Liver (tissue), 8 donors: ENCODE measurements at regions not wholly inside any gene's neighbourhood (a gene's known extent, or its start where the extent isn't known, plus 50 kb on each side); places are given as distances from the start of the nearest gene placed in this dataset.

Experiments
- DNase-seq: peaks from one replicate; pipeline ENCODE4 v3.0.0-alpha.2; 2017; ENCODE audit warnings: low spot score
- H3K27ac ChIP-seq, 2 donors: one replicate each; pipeline ENCODE4 v1.7.0; 2013; ENCODE audit warnings: inconsistent platforms in 2 of 2, low read length in 2 of 2, control low read depth in 1 of 2, low read depth in 1 of 2, mild to moderate bottlenecking in 1 of 2
- H3K27me3 ChIP-seq, 4 donors: one replicate each; pipeline versions ENCODE4 v1.6.1 to v1.7.0; 2013; ENCODE audit warnings: low read length in 3 of 4, inconsistent platforms in 1 of 4, mild to moderate bottlenecking in 1 of 4, moderate library complexity in 1 of 4; ENCODE audit not compliant: control insufficient read depth in 4 of 4, insufficient read depth in 4 of 4
- H3K36me3 ChIP-seq, 4 donors: one replicate each; pipeline versions ENCODE4 v1.6.1 to v1.7.0; 2013; ENCODE audit warnings: low read length in 3 of 4, mild to moderate bottlenecking in 3 of 4, low read depth in 1 of 4, moderate library complexity in 1 of 4; ENCODE audit not compliant: control insufficient read depth in 4 of 4, insufficient read depth in 3 of 4
- H3K4me1 ChIP-seq, 4 donors: one replicate each; pipeline versions ENCODE4 v1.6.1 to v1.7.0; 2013; ENCODE audit warnings: low read length in 3 of 4, mild to moderate bottlenecking in 3 of 4, moderate library complexity in 1 of 4; ENCODE audit not compliant: control insufficient read depth in 4 of 4, insufficient read depth in 4 of 4
- H3K4me3 ChIP-seq, 3 donors: one replicate each; pipeline versions ENCODE4 v1.6.1 to v1.7.0; 2013; ENCODE audit warnings: low read length in 3 of 3, control low read depth in 1 of 3, low read depth in 1 of 3, mild to moderate bottlenecking in 1 of 3
- H3K9ac ChIP-seq, 2 donors: one replicate each; pipeline ENCODE4 v1.7.0; 2013; ENCODE audit warnings: low read length in 2 of 2, mild to moderate bottlenecking in 2 of 2, moderate library complexity in 2 of 2, control low read depth in 1 of 2, low read depth in 1 of 2
- H3K9me3 ChIP-seq, 4 donors: one replicate each; pipeline versions ENCODE4 v1.6.1 to v1.7.0; 2013; ENCODE audit warnings: low read length in 3 of 4; ENCODE audit not compliant: control insufficient read depth in 4 of 4
- EGR1 ChIP-seq, 2 donors: IDR thresholded peaks; 2 replicates each; pipeline ENCODE4 v1.6.1; 2016 to 2018; ENCODE audit warnings: antibody characterized with exemption in 2 of 2, low read depth in 2 of 2
- FOXA1 ChIP-seq: IDR thresholded peaks from 2 replicates; pipeline ENCODE4 v1.6.1; 2016; ENCODE audit warnings: antibody characterized with exemption
- FOXA2 ChIP-seq: IDR thresholded peaks from 2 replicates; pipeline ENCODE4 v1.6.1; 2016; ENCODE audit warnings: antibody characterized with exemption
- GABPA ChIP-seq, 2 donors: IDR thresholded peaks in 1 of 2; conservative IDR thresholded peaks in 1 of 2; 2 replicates each; pipeline ENCODE4 v1.6.1; 2016; ENCODE audit warnings: antibody characterized with exemption in 2 of 2, mild to moderate bottlenecking in 1 of 2, moderate library complexity in 1 of 2
- HNF4A ChIP-seq, 2 donors: conservative IDR thresholded peaks; 2 replicates each; pipeline ENCODE4 v1.6.1; 2016; ENCODE audit warnings: antibody characterized with exemption in 2 of 2, mild to moderate bottlenecking in 2 of 2
- HNF4G ChIP-seq: IDR thresholded peaks from 2 replicates; pipeline ENCODE4 v1.6.1; 2016; ENCODE audit warnings: antibody characterized with exemption
- JUND ChIP-seq, 2 donors: IDR thresholded peaks; 2 replicates each; pipeline ENCODE4 v1.6.1; 2016; ENCODE audit warnings: antibody characterized with exemption in 2 of 2
- NR2F2 ChIP-seq: IDR thresholded peaks from 2 replicates; pipeline ENCODE4 v1.6.1; 2016; ENCODE audit warnings: antibody characterized with exemption
- RAD21 ChIP-seq, 2 donors: IDR thresholded peaks; 2 replicates each; pipeline ENCODE4 v1.6.1; 2016; ENCODE audit warnings: antibody characterized with exemption in 2 of 2, mild to moderate bottlenecking in 2 of 2
- RXRA ChIP-seq, 2 donors: IDR thresholded peaks; 2 replicates each; pipeline ENCODE4 v1.6.1; 2017 to 2018; ENCODE audit warnings: antibody characterized with exemption in 2 of 2, mild to moderate bottlenecking in 1 of 2
- SP1 ChIP-seq: IDR thresholded peaks from 2 replicates; pipeline ENCODE4 v1.6.1; 2018; ENCODE audit warnings: antibody characterized with exemption, mild to moderate bottlenecking
- TAF1 ChIP-seq: conservative IDR thresholded peaks from 2 replicates; pipeline ENCODE4 v1.6.1; 2016; ENCODE audit warnings: antibody characterized with exemption, mild to moderate bottlenecking
- YY1 ChIP-seq: IDR thresholded peaks from 2 replicates; pipeline ENCODE4 v1.6.1; 2016; ENCODE audit warnings: antibody characterized with exemption, mild to moderate bottlenecking
- WGBS: extraction: QIAGEN DNeasy Blood & Tissue Kit; methylation state at CpG from one replicate; pipeline ENCODE4 v1.1.7; 2013; 5-methylcytosine and 5-hydroxymethylcytosine counted together
- TF ChIP-seq, protein P1 (sequence below): fragments of 150-350 bp; IDR thresholded peaks from 2 replicates; pipeline ENCODE4 v1.5.1; 2017; ENCODE audit warnings: improper control_type of control experiment, low read depth, low read length; ENCODE audit not compliant: missing input control
- TF ChIP-seq, protein P2 (sequence below): IDR thresholded peaks from 2 replicates; pipeline ENCODE4 v1.6.1; 2016; ENCODE audit warnings: antibody characterized with exemption
- TF ChIP-seq, protein P3 (sequence below): IDR thresholded peaks from 2 replicates; pipeline ENCODE4 v1.6.1; 2016; ENCODE audit warnings: antibody characterized with exemption
- TF ChIP-seq, protein P4 (sequence below): IDR thresholded peaks from 2 replicates; pipeline ENCODE4 v1.6.1; 2016; ENCODE audit warnings: antibody characterized with exemption
- TF ChIP-seq, protein P5 (sequence below): IDR thresholded peaks from 2 replicates; pipeline ENCODE4 v1.6.1; 2016; ENCODE audit warnings: antibody characterized with exemption, mild to moderate bottlenecking
- donor health status: healthy.
- donor health status: healthy.
- donor health status: healthy.
- donor health status: healthy.
- donor health status: healthy.

DNA sequence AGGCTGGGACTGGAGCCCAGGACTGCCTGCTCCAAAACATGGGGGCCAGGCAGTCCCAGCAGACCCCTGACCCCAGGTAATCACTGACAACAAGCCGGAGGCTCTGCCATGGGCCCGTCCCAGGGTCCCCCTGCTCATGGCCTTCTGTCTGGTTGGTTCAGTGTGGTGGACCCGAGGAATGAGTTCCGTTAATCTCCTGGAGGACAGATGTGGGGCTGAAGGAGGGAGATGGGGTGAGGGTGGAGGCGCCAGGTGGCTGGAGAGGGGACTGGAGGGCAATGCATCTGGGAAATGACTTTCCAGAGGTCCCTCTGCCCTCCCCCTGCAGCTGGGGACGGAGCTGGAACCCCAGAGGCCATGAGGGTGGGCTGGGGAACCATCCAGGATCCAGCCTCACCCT is 103.2 kb downstream of the EBNA1BP2 start:
- WGBS, result 91% methylated on average over 6 of the region's 6 CpGs
- peaks cover 0 to 6% (median 3%) of the 10 kb centered on the region in 4 donors for H3K4me1 ChIP-seq
- no peaks in the 10 kb centered on the region for H3K36me3 ChIP-seq
- H3K9me3 ChIP-seq, result no peaks in the 10 kb centered on the region
- TF ChIP-seq NR2F2 (no peak), HNF4G (no peak), FOXA2 (no peak), JUND (IDR thresholded peaks at IDR 0.05) (no peak), TAF1 (no peak), RAD21 (IDR thresholded peaks at IDR 0.05) (no peak), YY1 (no peak), FOXA1 (no peak), HNF4A (conservative IDR thresholded peaks at IDR 0.05) (no peak), EGR1 (IDR thresholded peaks at IDR 0.05; ENCODE audit: low read depth in 2 of 2) (no peak), GABPA (IDR thresholded peaks at IDR 0.05 in 1 of 2, conservative IDR thresholded peaks at IDR 0.05 in 1 of 2) (no peak), RXRA (IDR thresholded peaks at IDR 0.05) (no peak), SP1 (no peak)
- TF ChIP-seq, protein P1, sequence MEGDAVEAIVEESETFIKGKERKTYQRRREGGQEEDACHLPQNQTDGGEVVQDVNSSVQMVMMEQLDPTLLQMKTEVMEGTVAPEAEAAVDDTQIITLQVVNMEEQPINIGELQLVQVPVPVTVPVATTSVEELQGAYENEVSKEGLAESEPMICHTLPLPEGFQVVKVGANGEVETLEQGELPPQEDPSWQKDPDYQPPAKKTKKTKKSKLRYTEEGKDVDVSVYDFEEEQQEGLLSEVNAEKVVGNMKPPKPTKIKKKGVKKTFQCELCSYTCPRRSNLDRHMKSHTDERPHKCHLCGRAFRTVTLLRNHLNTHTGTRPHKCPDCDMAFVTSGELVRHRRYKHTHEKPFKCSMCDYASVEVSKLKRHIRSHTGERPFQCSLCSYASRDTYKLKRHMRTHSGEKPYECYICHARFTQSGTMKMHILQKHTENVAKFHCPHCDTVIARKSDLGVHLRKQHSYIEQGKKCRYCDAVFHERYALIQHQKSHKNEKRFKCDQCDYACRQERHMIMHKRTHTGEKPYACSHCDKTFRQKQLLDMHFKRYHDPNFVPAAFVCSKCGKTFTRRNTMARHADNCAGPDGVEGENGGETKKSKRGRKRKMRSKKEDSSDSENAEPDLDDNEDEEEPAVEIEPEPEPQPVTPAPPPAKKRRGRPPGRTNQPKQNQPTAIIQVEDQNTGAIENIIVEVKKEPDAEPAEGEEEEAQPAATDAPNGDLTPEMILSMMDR, result no peak
- TF ChIP-seq, protein P2, sequence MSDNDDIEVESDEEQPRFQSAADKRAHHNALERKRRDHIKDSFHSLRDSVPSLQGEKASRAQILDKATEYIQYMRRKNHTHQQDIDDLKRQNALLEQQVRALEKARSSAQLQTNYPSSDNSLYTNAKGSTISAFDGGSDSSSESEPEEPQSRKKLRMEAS, result no peak
- TF ChIP-seq, protein P3, sequence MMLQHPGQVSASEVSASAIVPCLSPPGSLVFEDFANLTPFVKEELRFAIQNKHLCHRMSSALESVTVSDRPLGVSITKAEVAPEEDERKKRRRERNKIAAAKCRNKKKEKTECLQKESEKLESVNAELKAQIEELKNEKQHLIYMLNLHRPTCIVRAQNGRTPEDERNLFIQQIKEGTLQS, result no peak
- TF ChIP-seq, protein P4, sequence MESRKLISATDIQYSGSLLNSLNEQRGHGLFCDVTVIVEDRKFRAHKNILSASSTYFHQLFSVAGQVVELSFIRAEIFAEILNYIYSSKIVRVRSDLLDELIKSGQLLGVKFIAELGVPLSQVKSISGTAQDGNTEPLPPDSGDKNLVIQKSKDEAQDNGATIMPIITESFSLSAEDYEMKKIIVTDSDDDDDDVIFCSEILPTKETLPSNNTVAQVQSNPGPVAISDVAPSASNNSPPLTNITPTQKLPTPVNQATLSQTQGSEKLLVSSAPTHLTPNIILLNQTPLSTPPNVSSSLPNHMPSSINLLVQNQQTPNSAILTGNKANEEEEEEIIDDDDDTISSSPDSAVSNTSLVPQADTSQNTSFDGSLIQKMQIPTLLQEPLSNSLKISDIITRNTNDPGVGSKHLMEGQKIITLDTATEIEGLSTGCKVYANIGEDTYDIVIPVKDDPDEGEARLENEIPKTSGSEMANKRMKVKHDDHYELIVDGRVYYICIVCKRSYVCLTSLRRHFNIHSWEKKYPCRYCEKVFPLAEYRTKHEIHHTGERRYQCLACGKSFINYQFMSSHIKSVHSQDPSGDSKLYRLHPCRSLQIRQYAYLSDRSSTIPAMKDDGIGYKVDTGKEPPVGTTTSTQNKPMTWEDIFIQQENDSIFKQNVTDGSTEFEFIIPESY, result no peak
- TF ChIP-seq, protein P5, sequence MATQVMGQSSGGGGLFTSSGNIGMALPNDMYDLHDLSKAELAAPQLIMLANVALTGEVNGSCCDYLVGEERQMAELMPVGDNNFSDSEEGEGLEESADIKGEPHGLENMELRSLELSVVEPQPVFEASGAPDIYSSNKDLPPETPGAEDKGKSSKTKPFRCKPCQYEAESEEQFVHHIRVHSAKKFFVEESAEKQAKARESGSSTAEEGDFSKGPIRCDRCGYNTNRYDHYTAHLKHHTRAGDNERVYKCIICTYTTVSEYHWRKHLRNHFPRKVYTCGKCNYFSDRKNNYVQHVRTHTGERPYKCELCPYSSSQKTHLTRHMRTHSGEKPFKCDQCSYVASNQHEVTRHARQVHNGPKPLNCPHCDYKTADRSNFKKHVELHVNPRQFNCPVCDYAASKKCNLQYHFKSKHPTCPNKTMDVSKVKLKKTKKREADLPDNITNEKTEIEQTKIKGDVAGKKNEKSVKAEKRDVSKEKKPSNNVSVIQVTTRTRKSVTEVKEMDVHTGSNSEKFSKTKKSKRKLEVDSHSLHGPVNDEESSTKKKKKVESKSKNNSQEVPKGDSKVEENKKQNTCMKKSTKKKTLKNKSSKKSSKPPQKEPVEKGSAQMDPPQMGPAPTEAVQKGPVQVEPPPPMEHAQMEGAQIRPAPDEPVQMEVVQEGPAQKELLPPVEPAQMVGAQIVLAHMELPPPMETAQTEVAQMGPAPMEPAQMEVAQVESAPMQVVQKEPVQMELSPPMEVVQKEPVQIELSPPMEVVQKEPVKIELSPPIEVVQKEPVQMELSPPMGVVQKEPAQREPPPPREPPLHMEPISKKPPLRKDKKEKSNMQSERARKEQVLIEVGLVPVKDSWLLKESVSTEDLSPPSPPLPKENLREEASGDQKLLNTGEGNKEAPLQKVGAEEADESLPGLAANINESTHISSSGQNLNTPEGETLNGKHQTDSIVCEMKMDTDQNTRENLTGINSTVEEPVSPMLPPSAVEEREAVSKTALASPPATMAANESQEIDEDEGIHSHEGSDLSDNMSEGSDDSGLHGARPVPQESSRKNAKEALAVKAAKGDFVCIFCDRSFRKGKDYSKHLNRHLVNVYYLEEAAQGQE, result no peak
- no peak overlapping the region for H3K9ac ChIP-seq
- no peak overlapping the region for H3K27ac ChIP-seq
- peaks cover 0 to 3% (median 2%) of the 10 kb centered on the region in 4 donors for H3K27me3 ChIP-seq
- H3K4me3 ChIP-seq, result no peak overlapping the region
- DNase-seq, result no peak
